ENCODE measurements at regions not wholly inside any gene's neighbourhood (a gene's known extent, or its start where the extent isn't known, plus 50 kb on each side); places are given as distances from the start of the nearest gene placed in this dataset.
A peak's percentile ranks its signal among the peaks of the same experiment; 100 is the strongest.

DNA sequence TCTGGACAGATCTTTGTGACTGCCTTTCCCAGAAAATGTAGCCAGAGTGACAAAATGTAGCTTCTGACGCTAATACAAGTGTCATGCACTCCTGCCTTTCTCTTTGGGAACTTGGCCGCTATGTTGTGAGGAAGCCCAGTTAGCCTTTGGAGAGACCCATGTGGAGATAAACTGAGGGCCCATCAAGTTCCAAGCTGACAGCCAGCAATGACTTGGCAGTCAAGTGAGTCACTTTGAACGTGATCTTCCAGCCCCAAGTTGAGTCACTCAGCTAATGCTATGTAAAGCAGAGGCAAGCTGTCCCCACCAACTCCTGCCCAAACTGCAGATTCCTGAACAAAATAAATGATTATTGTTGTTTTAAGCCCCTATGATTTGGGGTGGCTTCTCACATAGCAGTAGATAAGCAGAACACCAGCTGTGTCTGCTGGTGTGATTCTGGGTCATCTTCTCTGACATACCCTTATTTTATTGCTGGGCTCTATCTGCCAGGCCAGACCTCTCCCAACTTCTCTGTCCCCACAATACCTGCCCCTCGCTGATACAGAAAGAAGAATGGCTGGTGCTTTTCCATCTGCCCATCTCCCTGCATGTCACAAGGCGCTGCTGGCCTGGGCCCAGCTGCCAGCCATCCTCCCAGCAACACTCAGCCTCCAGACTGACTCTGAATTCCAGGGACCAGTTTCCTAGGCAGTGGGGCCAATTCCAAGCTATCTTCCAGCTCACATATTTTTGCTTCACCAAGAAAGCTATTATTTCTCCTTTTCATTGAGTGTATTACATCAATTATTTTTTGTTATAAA is 274.8 kb downstream of the LRFN2 start:
- TF ChIP-seq, protein P1, sequence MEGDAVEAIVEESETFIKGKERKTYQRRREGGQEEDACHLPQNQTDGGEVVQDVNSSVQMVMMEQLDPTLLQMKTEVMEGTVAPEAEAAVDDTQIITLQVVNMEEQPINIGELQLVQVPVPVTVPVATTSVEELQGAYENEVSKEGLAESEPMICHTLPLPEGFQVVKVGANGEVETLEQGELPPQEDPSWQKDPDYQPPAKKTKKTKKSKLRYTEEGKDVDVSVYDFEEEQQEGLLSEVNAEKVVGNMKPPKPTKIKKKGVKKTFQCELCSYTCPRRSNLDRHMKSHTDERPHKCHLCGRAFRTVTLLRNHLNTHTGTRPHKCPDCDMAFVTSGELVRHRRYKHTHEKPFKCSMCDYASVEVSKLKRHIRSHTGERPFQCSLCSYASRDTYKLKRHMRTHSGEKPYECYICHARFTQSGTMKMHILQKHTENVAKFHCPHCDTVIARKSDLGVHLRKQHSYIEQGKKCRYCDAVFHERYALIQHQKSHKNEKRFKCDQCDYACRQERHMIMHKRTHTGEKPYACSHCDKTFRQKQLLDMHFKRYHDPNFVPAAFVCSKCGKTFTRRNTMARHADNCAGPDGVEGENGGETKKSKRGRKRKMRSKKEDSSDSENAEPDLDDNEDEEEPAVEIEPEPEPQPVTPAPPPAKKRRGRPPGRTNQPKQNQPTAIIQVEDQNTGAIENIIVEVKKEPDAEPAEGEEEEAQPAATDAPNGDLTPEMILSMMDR (conservative IDR thresholded peaks at IDR 0.05), result no peak
- no peak overlapping the region for H3K27ac ChIP-seq

DNA sequence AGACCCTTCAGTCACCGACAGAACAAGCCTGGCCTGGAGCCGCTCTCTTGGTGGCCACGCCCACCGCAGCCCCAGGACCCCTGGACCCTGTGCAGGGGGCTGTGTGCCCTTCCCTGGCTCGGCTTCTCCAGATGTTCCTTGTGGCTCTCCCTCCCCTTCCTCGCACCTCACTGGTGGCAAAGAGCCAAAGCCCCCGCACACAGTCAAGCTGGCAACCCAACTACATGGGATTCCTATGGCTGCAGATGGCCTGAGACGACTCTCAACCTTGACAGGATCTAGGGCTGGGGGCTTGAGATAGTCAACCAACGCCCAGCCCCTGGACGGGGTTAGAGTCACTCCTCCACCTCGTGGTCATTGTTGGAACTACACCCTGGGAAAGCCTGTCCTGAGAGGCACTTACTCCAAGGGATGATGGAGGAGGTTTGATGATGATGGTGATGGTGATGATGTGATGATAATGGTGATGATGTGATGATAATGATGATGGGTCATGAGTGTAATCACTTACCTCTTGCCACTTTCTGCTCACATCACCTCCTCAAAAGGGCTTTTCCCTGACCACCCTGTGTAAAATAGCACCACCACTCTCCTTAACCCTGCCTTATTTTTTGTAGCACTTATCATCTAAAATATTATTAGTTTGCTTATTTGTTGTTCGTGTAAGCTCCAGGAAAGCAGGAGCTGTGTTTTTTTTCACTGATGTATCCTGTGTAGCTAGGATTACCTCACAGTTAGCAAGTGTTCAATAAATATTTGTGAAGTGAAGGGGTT is 278.4 kb downstream of the LRFN2 start:
- H3K27ac ChIP-seq, result no peak overlapping the region
- TF ChIP-seq, protein P1 (conservative IDR thresholded peaks at IDR 0.05), result peak; percentile 91

- no peak overlapping the region for H3K27ac ChIP-seq
- TF ChIP-seq, protein P1 (conservative IDR thresholded peaks at IDR 0.05), result no peak
Measured at GRCh38 chr6:40307712-40308111, 279.5 kb downstream of the LRFN2 start.

- TF ChIP-seq, protein P1 (conservative IDR thresholded peaks at IDR 0.05), result no peak
- H3K27ac ChIP-seq, result no peak overlapping the region
Measured at GRCh38 chr6:40302856-40303454, 284.2 kb downstream of the LRFN2 start.

DNA sequence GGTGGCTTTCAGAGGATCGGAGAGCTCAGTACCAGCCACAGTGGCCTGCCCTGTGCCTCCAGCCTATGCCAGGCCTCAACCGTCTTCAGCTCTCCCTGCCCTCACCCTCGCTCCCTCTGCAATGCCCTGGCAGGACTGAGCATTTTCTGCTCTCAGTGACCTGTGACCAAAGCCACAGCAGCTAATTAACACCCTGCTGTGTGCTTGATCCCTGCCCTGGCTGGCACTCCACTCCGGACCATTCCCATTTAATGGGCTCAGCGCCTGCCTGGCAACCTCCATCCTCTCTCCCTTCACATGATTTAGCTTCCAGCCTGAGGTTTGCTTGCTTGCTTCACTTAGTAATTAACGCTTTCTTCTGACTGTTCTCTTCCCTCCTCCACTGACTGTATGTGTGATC is 287.5 kb downstream of the LRFN2 start:
- H3K27ac ChIP-seq, result no peak overlapping the region
- TF ChIP-seq, protein P1 (conservative IDR thresholded peaks at IDR 0.05), result no peak

DNA sequence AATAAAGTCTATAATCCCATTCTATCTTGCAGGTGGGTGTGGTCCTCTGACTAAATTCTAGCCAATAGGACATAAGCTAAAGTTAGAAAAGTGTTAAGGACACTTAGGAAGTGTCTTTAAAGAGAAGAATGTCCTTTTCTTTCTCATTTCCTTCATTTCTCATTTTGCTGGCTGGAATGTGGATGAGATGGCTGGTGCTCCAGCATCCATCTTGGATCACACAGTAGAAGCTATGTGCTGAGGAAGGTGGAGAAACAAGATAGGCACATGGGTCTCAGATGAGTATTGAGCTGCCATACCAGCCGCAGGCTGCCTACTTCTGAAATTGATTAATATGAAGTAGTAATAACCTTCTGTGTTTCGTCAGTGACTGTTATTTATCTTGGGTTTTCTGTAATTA is 289.0 kb downstream of the LRFN2 start:
- TF ChIP-seq, protein P1 (conservative IDR thresholded peaks at IDR 0.05), result no peak
- no peak overlapping the region for H3K27ac ChIP-seq
